GM12878 (cell line): ENCODE measurements at regions not wholly inside any gene's neighbourhood (a gene's known extent, or its start where the extent isn't known, plus 50 kb on each side); places are given as distances from the start of the nearest gene placed in this dataset.

Source experiments
- ATAC-seq: fragments of 200-7000 bp; cut with Tn5 transposase; 3 replicates; pipeline ENCODE4 v1.9.1; 2020; ENCODE audit warnings: mild to moderate bottlenecking, moderate library complexity
- BruUV-seq: library from RNA; stranded (reverse); fragments of 400-500 nt; replicated peaks from 2 replicates; lab custom pipeline; 2021; lab: Mats Ljungman, UMichigan
- CTCF ChIA-PET: fragments of 300-600 bp; sonication (Branson Sonifier 250); formaldehyde crosslinking; extraction: SDS; loops from one replicate; lab custom pipeline; 2021; ENCODE audit warnings: inconsistent platforms; lab: Yijun Ruan, JAX
- POLR2A ChIA-PET: fragments of 350-600 bp; formaldehyde crosslinking; extraction: SDS; loops from one replicate; lab custom pipeline; 2021; ENCODE audit warnings: inconsistent platforms; lab: Charles Lee
- RAD21 ChIA-PET: fragments of 300-600 bp; sonication (Branson Sonifier 250); formaldehyde crosslinking; loops from one replicate; lab custom pipeline; 2023; ENCODE audit warnings: antibody characterized with exemption; ENCODE audit not compliant: unreplicated experiment; lab: Charles Lee
- SMC1A ChIA-PET: fragments of 300-600 bp; sonication (Branson Sonifier 250); formaldehyde crosslinking; loops from one replicate; lab custom pipeline; 2023; ENCODE audit not compliant: unreplicated experiment, uncharacterized antibody; lab: Charles Lee
- DNase-seq: peaks from one replicate; pipeline ENCODE4 v3.0.0-alpha.2; 2011; ENCODE audit warnings: low read depth, low spot score
- FAIRE-seq: peaks from 3 replicates; lab custom pipeline; 2011; peaks lifted over from hg19 to GRCh38; lab: Jason Lieb, UNC
- H2AFZ ChIP-seq: 2 replicates; pipeline ENCODE4 v1.6.0; 2011; ENCODE audit warnings: low read depth, low read length, control low read depth; ENCODE audit not compliant: control insufficient read depth
- H3K27ac ChIP-seq: 2 replicates; pipeline ENCODE4 v1.5.1; 2011; ENCODE audit warnings: control low read depth; ENCODE audit not compliant: control insufficient read depth, insufficient read depth
- H3K27me3 ChIP-seq, 2 experiments: replicated peaks in 1 of 2; 2 replicates each; pipeline versions ENCODE4 v1.6.0 to v1.6.1; 2011; ENCODE audit warnings: low read length in 1 of 2; ENCODE audit not compliant: control insufficient read depth in 2 of 2, insufficient read depth in 2 of 2
- H3K36me3 ChIP-seq, 2 experiments: 2 replicates each; pipeline ENCODE4 v1.5.1; 2011; ENCODE audit warnings: low read length in 1 of 2; ENCODE audit not compliant: control insufficient read depth in 2 of 2, insufficient read depth in 2 of 2
- H3K4me1 ChIP-seq: 2 replicates; pipeline ENCODE4 v1.6.1; 2011; ENCODE audit warnings: mild to moderate bottlenecking, low read length, moderate library complexity, mixed read lengths; ENCODE audit not compliant: control insufficient read depth, insufficient read depth
- H3K4me2 ChIP-seq: 2 replicates; pipeline ENCODE4 v1.6.0; 2011; ENCODE audit warnings: control low read depth; ENCODE audit not compliant: control insufficient read depth, insufficient read depth
- H3K4me3 ChIP-seq: fragments of 200-600 bp; sonication (generic); 2 replicates; pipeline ENCODE4 v1.5.1; 2016
- H3K79me2 ChIP-seq: 2 replicates; pipeline ENCODE4 v1.6.0; 2011; ENCODE audit warnings: low read length; ENCODE audit not compliant: control insufficient read depth, insufficient read depth
- H3K9ac ChIP-seq: 2 replicates; pipeline ENCODE4 v1.8.0; 2011; ENCODE audit warnings: low read length, control low read depth, mixed read lengths; ENCODE audit not compliant: control insufficient read depth, insufficient read depth
- H3K9me3 ChIP-seq: replicated peaks from 3 replicates; pipeline ENCODE4 v1.5.1; 2011; ENCODE audit warnings: mild to moderate bottlenecking, low read length; ENCODE audit not compliant: control insufficient read depth, insufficient read depth
- H4K20me1 ChIP-seq: 2 replicates; pipeline ENCODE4 v1.6.0; 2011; ENCODE audit not compliant: control insufficient read depth, insufficient read depth
- BCL11A ChIP-seq: IDR thresholded peaks from 2 replicates; pipeline ENCODE4 v1.6.1; 2011; ENCODE audit warnings: low read depth, low read length
- BRCA1 ChIP-seq: IDR thresholded peaks from 2 replicates; pipeline ENCODE4 v1.6.1; 2011; ENCODE audit warnings: low read depth, low read length, improper control_type of control experiment
- EP300 ChIP-seq, 2 experiments: fragments of 150-350 bp in 1 of 2; IDR thresholded peaks; 2 replicates each; pipeline ENCODE4 v1.6.1; 2011 to 2012; ENCODE audit warnings: low read depth in 2 of 2, low read length in 2 of 2, borderline replicate concordance in 1 of 2, improper control_type of control experiment in 1 of 2, inconsistent platforms in 1 of 2; ENCODE audit not compliant: control insufficient read depth in 1 of 2
- MEF2A ChIP-seq: IDR thresholded peaks from 2 replicates; pipeline ENCODE4 v1.6.1; 2011; ENCODE audit warnings: low read depth, mild to moderate bottlenecking, low read length, moderate library complexity; ENCODE audit not compliant: insufficient read depth
- MXI1 ChIP-seq: fragments of 150-350 bp; IDR thresholded peaks from 2 replicates; pipeline ENCODE4 v1.6.1; 2011; ENCODE audit warnings: low read depth, mild to moderate bottlenecking, inconsistent platforms, low read length, improper control_type of control experiment
- NFIC ChIP-seq: IDR thresholded peaks from 2 replicates; pipeline ENCODE4 v1.6.1; 2012; ENCODE audit warnings: low read depth, mild to moderate bottlenecking, inconsistent platforms, low read length, moderate library complexity
- NFXL1 ChIP-seq: fragments of 450-650 bp; IDR thresholded peaks from 2 replicates; pipeline ENCODE4 v1.6.1; 2017; ENCODE audit warnings: antibody characterized with exemption, mild to moderate bottlenecking, borderline replicate concordance
- POLR2AphosphoS5 ChIP-seq: IDR thresholded peaks from 2 replicates; pipeline ENCODE4 v1.6.1; 2011; ENCODE audit warnings: mild to moderate bottlenecking, low read length, inconsistent platforms
- SIX5 ChIP-seq: IDR thresholded peaks from 2 replicates; pipeline ENCODE4 v1.6.1; 2011; ENCODE audit warnings: mild to moderate bottlenecking, low read depth, low read length, moderate library complexity; ENCODE audit not compliant: severe bottlenecking
- TCF7 ChIP-seq: IDR thresholded peaks from 2 replicates; pipeline ENCODE4 v1.6.1; 2014; ENCODE audit warnings: antibody characterized with exemption, borderline replicate concordance
- ZZZ3 ChIP-seq: IDR thresholded peaks from 2 replicates; pipeline ENCODE4 v1.6.1; 2011; ENCODE audit warnings: low read depth; ENCODE audit not compliant: control insufficient read depth, insufficient read length
- WGBS: methylation state at CpG from one replicate; pipeline ENCODE4 v1.1.6; 2016; ENCODE audit warnings: low lambda C conversion rate; ENCODE audit not compliant: insufficient replicate concordance, insufficient coverage; ENCODE audit errors: missing lambda C conversion rate; 5-methylcytosine and 5-hydroxymethylcytosine counted together
- in situ Hi-C: fragments of 300-500 bp; cut with MboI; formaldehyde crosslinking; loops from 9 replicates; pipeline ENCODE4 v1.14.3; 2018; ENCODE audit warnings: mixed read lengths
- intact Hi-C: fragments of 100-400 bp; cut with micrococcal nuclease; formaldehyde crosslinking; loops from one replicate; pipeline ENCODE4 v1.14.2; 2022; ENCODE audit not compliant: unreplicated experiment
- TF ChIP-seq, protein P1 (sequence below): fragments of 450-650 bp; formaldehyde crosslinking; IDR thresholded peaks from 2 replicates; pipeline ENCODE4 v1.4.0; 2022; ENCODE audit warnings: mild to moderate bottlenecking, moderate library complexity
- TF ChIP-seq, protein P2 (sequence below): fragments of 450-650 bp; IDR thresholded peaks from 2 replicates; pipeline ENCODE4 v1.6.1; 2017; ENCODE audit warnings: low read depth, mild to moderate bottlenecking, moderate library complexity
- TF ChIP-seq, protein P3 (sequence below): fragments of 450-650 bp; formaldehyde crosslinking; IDR thresholded peaks from 2 replicates; pipeline ENCODE4 v1.5.0; 2022; ENCODE audit warnings: mild to moderate bottlenecking, missing genetic modification characterization
- TF ChIP-seq, protein P4 (sequence below): fragments of 450-650 bp; IDR thresholded peaks from 2 replicates; pipeline ENCODE4 v1.6.1; 2016; ENCODE audit warnings: mild to moderate bottlenecking

DNA sequence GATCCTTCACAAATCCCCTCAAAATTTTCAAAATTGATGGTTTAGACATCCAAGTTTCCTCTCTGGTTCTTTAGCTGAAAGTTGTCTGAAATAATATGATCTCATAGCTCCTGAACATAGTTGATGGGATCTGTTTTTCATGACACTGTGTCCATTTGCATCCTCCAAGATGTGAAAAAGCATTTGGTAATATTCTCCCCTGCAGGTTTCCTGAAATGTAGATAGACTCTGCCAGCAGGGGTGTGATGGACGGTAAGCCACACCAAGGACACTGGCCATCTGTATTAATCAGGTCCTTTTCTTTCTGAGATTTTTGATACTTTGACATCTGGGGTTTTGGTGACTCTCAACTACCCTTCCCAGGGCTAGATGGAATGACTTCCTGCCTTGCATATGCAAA lies 79.6 kb upstream of the GRB10 start:
- H2AFZ ChIP-seq = no peak overlapping the region
- no peak overlapping the region for H3K27ac ChIP-seq
- no peak overlapping the region for H3K9ac ChIP-seq
- H3K27me3 ChIP-seq = no peaks in the 10 kb centered on the region
- intact Hi-C loops = no loop called here
- H3K4me3 ChIP-seq = no peak overlapping the region
- in situ Hi-C loops = no loop called here
- WGBS = 0% methylated on average over 1 of the region's 1 CpG
- no TSS peak for BruUV-seq
- H3K9me3 ChIP-seq = no peaks in the 10 kb centered on the region
- FAIRE-seq (no peak), ATAC-seq (no peak), DNase-seq (no peak)
- no peaks in the 10 kb centered on the region for H4K20me1 ChIP-seq
- SMC1A ChIA-PET = no interaction called here
- CTCF ChIA-PET = interaction anchor here (1.3 kb wide), 1 partner anchor 14 kb away, joined by 4 read pairs; no protein-coding TSS in a partner anchor
- POLR2A ChIA-PET = no interaction called here
- no peaks in the 10 kb centered on the region for H3K36me3 ChIP-seq
- H3K79me2 ChIP-seq = no peaks in the 10 kb centered on the region
- no peak overlapping the region for H3K4me2 ChIP-seq
- H3K4me1 ChIP-seq = no peaks in the 10 kb centered on the region
- RAD21 ChIA-PET = no interaction called here
- TF ChIP-seq ZZZ3 (no peak), NFXL1 (no peak), MEF2A (no peak), BRCA1 (no peak), TCF7 (no peak), POLR2AphosphoS5 (no peak), BCL11A (no peak), EP300 (IDR thresholded peaks at IDR 0.05; ENCODE audit: borderline replicate concordance in 1 of 2, control insufficient read depth in 1 of 2, low read depth in 2 of 2, low read length in 2 of 2) (no peak), NFIC (no peak), MXI1 (no peak), SIX5 (no peak)
- TF ChIP-seq, protein P1, sequence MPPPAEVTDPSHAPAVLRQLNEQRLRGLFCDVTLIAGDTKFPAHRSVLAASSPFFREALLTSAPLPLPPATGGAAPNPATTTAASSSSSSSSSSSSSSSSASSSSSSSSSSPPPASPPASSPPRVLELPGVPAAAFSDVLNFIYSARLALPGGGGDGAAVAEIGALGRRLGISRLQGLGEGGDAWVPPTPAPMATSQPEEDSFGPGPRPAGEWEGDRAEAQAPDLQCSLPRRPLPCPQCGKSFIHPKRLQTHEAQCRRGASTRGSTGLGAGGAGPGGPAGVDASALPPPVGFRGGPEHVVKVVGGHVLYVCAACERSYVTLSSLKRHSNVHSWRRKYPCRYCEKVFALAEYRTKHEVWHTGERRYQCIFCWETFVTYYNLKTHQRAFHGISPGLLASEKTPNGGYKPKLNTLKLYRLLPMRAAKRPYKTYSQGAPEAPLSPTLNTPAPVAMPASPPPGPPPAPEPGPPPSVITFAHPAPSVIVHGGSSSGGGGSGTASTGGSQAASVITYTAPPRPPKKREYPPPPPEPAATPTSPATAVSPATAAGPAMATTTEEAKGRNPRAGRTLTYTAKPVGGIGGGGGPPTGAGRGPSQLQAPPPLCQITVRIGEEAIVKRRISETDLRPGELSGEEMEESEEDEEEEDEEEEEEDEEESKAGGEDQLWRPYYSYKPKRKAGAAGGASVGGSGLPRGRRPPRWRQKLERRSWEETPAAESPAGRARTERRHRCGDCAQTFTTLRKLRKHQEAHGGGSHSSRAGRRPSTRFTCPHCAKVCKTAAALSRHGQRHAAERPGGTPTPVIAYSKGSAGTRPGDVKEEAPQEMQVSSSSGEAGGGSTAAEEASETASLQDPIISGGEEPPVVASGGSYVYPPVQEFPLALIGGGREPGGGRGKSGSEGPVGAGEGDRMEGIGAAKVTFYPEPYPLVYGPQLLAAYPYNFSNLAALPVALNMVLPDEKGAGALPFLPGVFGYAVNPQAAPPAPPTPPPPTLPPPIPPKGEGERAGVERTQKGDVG (CRISPR knock-in tag) = no peak
- TF ChIP-seq, protein P2, sequence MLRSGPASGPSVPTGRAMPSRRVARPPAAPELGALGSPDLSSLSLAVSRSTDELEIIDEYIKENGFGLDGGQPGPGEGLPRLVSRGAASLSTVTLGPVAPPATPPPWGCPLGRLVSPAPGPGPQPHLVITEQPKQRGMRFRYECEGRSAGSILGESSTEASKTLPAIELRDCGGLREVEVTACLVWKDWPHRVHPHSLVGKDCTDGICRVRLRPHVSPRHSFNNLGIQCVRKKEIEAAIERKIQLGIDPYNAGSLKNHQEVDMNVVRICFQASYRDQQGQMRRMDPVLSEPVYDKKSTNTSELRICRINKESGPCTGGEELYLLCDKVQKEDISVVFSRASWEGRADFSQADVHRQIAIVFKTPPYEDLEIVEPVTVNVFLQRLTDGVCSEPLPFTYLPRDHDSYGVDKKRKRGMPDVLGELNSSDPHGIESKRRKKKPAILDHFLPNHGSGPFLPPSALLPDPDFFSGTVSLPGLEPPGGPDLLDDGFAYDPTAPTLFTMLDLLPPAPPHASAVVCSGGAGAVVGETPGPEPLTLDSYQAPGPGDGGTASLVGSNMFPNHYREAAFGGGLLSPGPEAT = no peak
- TF ChIP-seq, protein P3, sequence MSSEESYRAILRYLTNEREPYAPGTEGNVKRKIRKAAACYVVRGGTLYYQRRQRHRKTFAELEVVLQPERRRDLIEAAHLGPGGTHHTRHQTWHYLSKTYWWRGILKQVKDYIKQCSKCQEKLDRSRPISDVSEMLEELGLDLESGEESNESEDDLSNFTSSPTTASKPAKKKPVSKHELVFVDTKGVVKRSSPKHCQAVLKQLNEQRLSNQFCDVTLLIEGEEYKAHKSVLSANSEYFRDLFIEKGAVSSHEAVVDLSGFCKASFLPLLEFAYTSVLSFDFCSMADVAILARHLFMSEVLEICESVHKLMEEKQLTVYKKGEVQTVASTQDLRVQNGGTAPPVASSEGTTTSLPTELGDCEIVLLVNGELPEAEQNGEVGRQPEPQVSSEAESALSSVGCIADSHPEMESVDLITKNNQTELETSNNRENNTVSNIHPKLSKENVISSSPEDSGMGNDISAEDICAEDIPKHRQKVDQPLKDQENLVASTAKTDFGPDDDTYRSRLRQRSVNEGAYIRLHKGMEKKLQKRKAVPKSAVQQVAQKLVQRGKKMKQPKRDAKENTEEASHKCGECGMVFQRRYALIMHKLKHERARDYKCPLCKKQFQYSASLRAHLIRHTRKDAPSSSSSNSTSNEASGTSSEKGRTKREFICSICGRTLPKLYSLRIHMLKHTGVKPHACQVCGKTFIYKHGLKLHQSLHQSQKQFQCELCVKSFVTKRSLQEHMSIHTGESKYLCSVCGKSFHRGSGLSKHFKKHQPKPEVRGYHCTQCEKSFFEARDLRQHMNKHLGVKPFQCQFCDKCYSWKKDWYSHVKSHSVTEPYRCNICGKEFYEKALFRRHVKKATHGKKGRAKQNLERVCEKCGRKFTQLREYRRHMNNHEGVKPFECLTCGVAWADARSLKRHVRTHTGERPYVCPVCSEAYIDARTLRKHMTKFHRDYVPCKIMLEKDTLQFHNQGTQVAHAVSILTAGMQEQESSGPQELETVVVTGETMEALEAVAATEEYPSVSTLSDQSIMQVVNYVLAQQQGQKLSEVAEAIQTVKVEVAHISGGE (CRISPR knock-in tag) = no peak
- TF ChIP-seq, protein P4, sequence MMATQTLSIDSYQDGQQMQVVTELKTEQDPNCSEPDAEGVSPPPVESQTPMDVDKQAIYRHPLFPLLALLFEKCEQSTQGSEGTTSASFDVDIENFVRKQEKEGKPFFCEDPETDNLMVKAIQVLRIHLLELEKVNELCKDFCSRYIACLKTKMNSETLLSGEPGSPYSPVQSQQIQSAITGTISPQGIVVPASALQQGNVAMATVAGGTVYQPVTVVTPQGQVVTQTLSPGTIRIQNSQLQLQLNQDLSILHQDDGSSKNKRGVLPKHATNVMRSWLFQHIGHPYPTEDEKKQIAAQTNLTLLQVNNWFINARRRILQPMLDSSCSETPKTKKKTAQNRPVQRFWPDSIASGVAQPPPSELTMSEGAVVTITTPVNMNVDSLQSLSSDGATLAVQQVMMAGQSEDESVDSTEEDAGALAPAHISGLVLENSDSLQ = no peak
